GM18520 (cell line): ENCODE measurements at regions not wholly inside any gene's neighbourhood (a gene's known extent, or its start where the extent isn't known, plus 50 kb on each side); places are given as distances from the start of the nearest gene placed in this dataset.

Experiments used
- ATAC-seq: cut with Tn5 transposase; IDR thresholded peaks from one replicate; pipeline ENCODE4 v1.9.1; 2021; ENCODE audit not compliant: unreplicated experiment

GRCh38 chr2:175475130-175475529 is 293.6 kb upstream of the ATP5MC3 start:
- no peak for ATAC-seq

- ATAC-seq: no peak
Observed at GRCh38 chr2:175468431-175469098, 287.1 kb upstream of the ATP5MC3 start.

- no peak for ATAC-seq
Observed at GRCh38 chr2:175465101-175465500, 283.6 kb upstream of the ATP5MC3 start.

- no peak for ATAC-seq
Observed at GRCh38 chr2:175464311-175464670, 282.8 kb upstream of the ATP5MC3 start.

GRCh38 chr2:175463589-175464310 is 282.2 kb upstream of the ATP5MC3 start:
- no peak for ATAC-seq

GRCh38 chr2:175463169-175463568 is 281.7 kb upstream of the ATP5MC3 start:
- ATAC-seq: no peak

- ATAC-seq: no peak
Observed at GRCh38 chr2:175462246-175462645, 280.7 kb upstream of the ATP5MC3 start.

- ATAC-seq: no peak
Observed at GRCh38 chr2:175461839-175462238, 280.3 kb upstream of the ATP5MC3 start.

- ATAC-seq: no peak
Observed at GRCh38 chr2:175457895-175458448, 276.5 kb upstream of the ATP5MC3 start.

GRCh38 chr2:175454953-175455389 is 273.5 kb upstream of the ATP5MC3 start:
- no peak for ATAC-seq

- no peak for ATAC-seq
Observed at GRCh38 chr2:175450029-175450760, 268.7 kb upstream of the ATP5MC3 start.

- ATAC-seq: no peak
Observed at GRCh38 chr2:175449616-175450015, 268.1 kb upstream of the ATP5MC3 start.

- no peak for ATAC-seq
Observed at GRCh38 chr2:175446201-175446600, 264.7 kb upstream of the ATP5MC3 start.

- no peak for ATAC-seq
Observed at GRCh38 chr2:175445281-175445680, 263.8 kb upstream of the ATP5MC3 start.

GRCh38 chr2:175442441-175442840 is 260.9 kb upstream of the ATP5MC3 start:
- ATAC-seq: no peak

- ATAC-seq: no peak
Observed at GRCh38 chr2:175441181-175441761, 259.8 kb upstream of the ATP5MC3 start.

- no peak for ATAC-seq
Observed at GRCh38 chr2:175439416-175439815, 257.9 kb upstream of the ATP5MC3 start.

GRCh38 chr2:175437167-175437566 is 255.7 kb upstream of the ATP5MC3 start:
- no peak for ATAC-seq

- no peak for ATAC-seq
Observed at GRCh38 chr2:175436076-175436475, 254.6 kb upstream of the ATP5MC3 start.

- no peak for ATAC-seq
Observed at GRCh38 chr2:175435012-175435411, 253.5 kb upstream of the ATP5MC3 start.

- no peak for ATAC-seq
Observed at GRCh38 chr2:175432793-175433192, 251.3 kb upstream of the ATP5MC3 start.
